HCT116 (cell line): ENCODE measurements at regions not wholly inside any gene's neighbourhood (a gene's known extent, or its start where the extent isn't known, plus 50 kb on each side); places are given as distances from the start of the nearest gene placed in this dataset.

Experiments
- ATAC-seq: fragments of 200-7000 bp; cut with Tn5 transposase; 2 replicates; pipeline ENCODE4 v1.9.1; 2020; ENCODE audit warnings: mild to moderate bottlenecking, moderate library complexity
- BruUV-seq: library from RNA; stranded (reverse); fragments of 400-500 nt; replicated peaks from 2 replicates; lab custom pipeline; 2021; lab: Mats Ljungman, UMichigan
- CTCF ChIA-PET: fragments of 300-600 bp; sonication (Branson Sonifier 250); formaldehyde crosslinking; loops from one replicate; lab custom pipeline; 2021; ENCODE audit warnings: antibody characterized with exemption; lab: Charles Lee
- POLR2A ChIA-PET: fragments of 300-600, 350-600 bp; sonication (Branson Sonifier 250); formaldehyde crosslinking; loops from one replicate; lab custom pipeline; 2021; ENCODE audit warnings: antibody characterized with exemption; lab: Charles Lee
- RAD21 ChIA-PET, 2 experiments: fragments of 300-600 bp; sonication (Branson Sonifier 250); formaldehyde crosslinking; loops; one replicate each; lab custom pipeline; 2023; ENCODE audit warnings: low total read pairs in 2 of 2; ENCODE audit not compliant: uncharacterized antibody in 2 of 2, unreplicated experiment in 2 of 2, low non-redundant PET in 1 of 2; lab: Charles Lee
- DNase-seq: peaks from one replicate; pipeline ENCODE4 v3.0.0-alpha.2; 2010; ENCODE audit warnings: low read depth, low spot score
- H2AFZ ChIP-seq: fragments of 200-600 bp; shearing (Covaris generic), sonication (generic); 2 replicates; pipeline ENCODE4 v1.6.1; 2017; ENCODE audit warnings: low read depth, mixed run types, mixed read lengths, antibody characterized with exemption, low read length; ENCODE audit not compliant: poor library complexity, severe bottlenecking
- H3K27ac ChIP-seq: 2 replicates; pipeline ENCODE4 v1.5.1; 2012; ENCODE audit warnings: low read depth, low read length
- H3K27me3 ChIP-seq: fragments of 200-600 bp; sonication (generic); 2 replicates; pipeline ENCODE4 v1.6.1; 2016; ENCODE audit warnings: mixed run types, low read length, mixed read lengths; ENCODE audit not compliant: insufficient read depth
- H3K36me3 ChIP-seq, 2 experiments: fragments of 200-500 bp in 1 of 2; fragments of 200-600 bp in 1 of 2; sonication (Bioruptor generic) in 1 of 2; sonication (generic) in 1 of 2; 2 replicates each; pipeline versions ENCODE4 v1.5.1 to v1.6.1; 2014 to 2016; ENCODE audit warnings: low read length in 2 of 2, inconsistent platforms in 1 of 2, mixed read lengths in 1 of 2, mixed run types in 1 of 2; ENCODE audit not compliant: insufficient read depth in 2 of 2, control insufficient read depth in 1 of 2
- H3K4me1 ChIP-seq, 2 experiments: fragments of 200-600 bp in 1 of 2; sonication (generic) in 1 of 2; 2 replicates each; pipeline versions ENCODE4 v1.5.1 to v1.6.1; 2012 to 2017; ENCODE audit warnings: low read length in 2 of 2, inconsistent platforms in 1 of 2, mild to moderate bottlenecking in 1 of 2, mixed read lengths in 1 of 2, mixed run types in 1 of 2, moderate library complexity in 1 of 2; ENCODE audit not compliant: insufficient read depth in 2 of 2, control insufficient read depth in 1 of 2
- H3K4me2 ChIP-seq: fragments of 200-600 bp; sonication (generic); 2 replicates; pipeline ENCODE4 v1.6.1; 2017; ENCODE audit warnings: mixed run types, low read length, mixed read lengths
- H3K4me3 ChIP-seq, 2 experiments: fragments of 200-600 bp in 1 of 2; sonication (generic) in 1 of 2; replicated peaks in 1 of 2; 2 replicates each; pipeline ENCODE4 v1.5.1; 2011 to 2016; ENCODE audit warnings: low read length in 2 of 2, control low read depth in 1 of 2, low read depth in 1 of 2, mild to moderate bottlenecking in 1 of 2, mixed read lengths in 1 of 2, mixed run types in 1 of 2
- H3K79me2 ChIP-seq: fragments of 200-600 bp; sonication (generic); 2 replicates; pipeline ENCODE4 v1.6.1; 2017; ENCODE audit warnings: mild to moderate bottlenecking, mixed run types, low read length, moderate library complexity, mixed read lengths; ENCODE audit not compliant: insufficient read depth
- H3K9ac ChIP-seq: fragments of 200-600 bp; sonication (generic); 2 replicates; pipeline ENCODE4 v1.6.1; 2016; ENCODE audit warnings: low read length, mixed read lengths
- H3K9me2 ChIP-seq: fragments of 200-600 bp; sonication (generic), shearing (Covaris generic); 2 replicates; pipeline ENCODE4 v1.6.1; 2017; ENCODE audit warnings: mixed run types, mild to moderate bottlenecking, moderate library complexity; ENCODE audit not compliant: insufficient read depth
- H3K9me3 ChIP-seq, 2 experiments: fragments of 200-500 bp in 1 of 2; fragments of 200-600 bp in 1 of 2; sonication (Bioruptor generic) in 1 of 2; sonication (generic) in 1 of 2; 2 replicates each; pipeline ENCODE4 v1.6.1; 2014 to 2017; ENCODE audit warnings: low read length in 2 of 2, mixed read lengths in 2 of 2, inconsistent platforms in 1 of 2, low read depth in 1 of 2, mild to moderate bottlenecking in 1 of 2, mixed run types in 1 of 2, moderate library complexity in 1 of 2; ENCODE audit not compliant: control insufficient read depth in 1 of 2, insufficient read depth in 1 of 2
- H4K20me1 ChIP-seq: fragments of 200-600 bp; sonication (generic), shearing (Covaris generic); 2 replicates; pipeline ENCODE4 v1.6.1; 2017; ENCODE audit warnings: mixed run types, mild to moderate bottlenecking, moderate library complexity; ENCODE audit not compliant: insufficient read depth
- CBX3 ChIP-seq: IDR thresholded peaks from 2 replicates; pipeline ENCODE4 v1.6.1; 2012; ENCODE audit warnings: low read depth
- CEBPB ChIP-seq: IDR thresholded peaks from 2 replicates; pipeline ENCODE4 v1.6.1; 2012; ENCODE audit warnings: low read depth
- FOSL1 ChIP-seq: IDR thresholded peaks from 2 replicates; pipeline ENCODE4 v1.6.1; 2012; ENCODE audit warnings: low read depth
- POLR2A ChIP-seq: IDR thresholded peaks from 2 replicates; pipeline ENCODE4 v1.7.0; 2011; ENCODE audit warnings: borderline replicate concordance; ENCODE audit not compliant: insufficient read depth, insufficient read length; ENCODE audit errors: extremely low read depth
- RAD21 ChIP-seq: IDR thresholded peaks from 2 replicates; pipeline ENCODE4 v1.6.1; 2012; ENCODE audit warnings: low read depth, mild to moderate bottlenecking
- TCF7L2 ChIP-seq: IDR thresholded peaks from 2 replicates; pipeline ENCODE4 v1.7.0; 2011; ENCODE audit warnings: borderline replicate concordance, inconsistent platforms; ENCODE audit not compliant: insufficient read depth, insufficient read length; ENCODE audit errors: extremely low read depth
- YY1 ChIP-seq: IDR thresholded peaks from 2 replicates; pipeline ENCODE4 v1.6.1; 2011; ENCODE audit warnings: low read length, low read depth, moderate library complexity, mild to moderate bottlenecking; ENCODE audit not compliant: insufficient replicate concordance; ENCODE audit errors: extremely low read depth
- ZFX ChIP-seq: fragments of 450-650 bp; IDR thresholded peaks from 2 replicates; pipeline ENCODE4 v1.6.1; 2017
- ZNF274 ChIP-seq: fragments of 200-500 bp; sonication (Bioruptor generic); IDR thresholded peaks from 2 replicates; pipeline ENCODE4 v1.6.1; 2014; ENCODE audit warnings: mild to moderate bottlenecking, low read depth, low read length, inconsistent platforms
- intact Hi-C: fragments of 100-400 bp; cut with micrococcal nuclease; formaldehyde crosslinking; loops from 2 replicates; pipeline ENCODE4 v1.10.0; 2022
- TF ChIP-seq, protein P1 (sequence below): IDR thresholded peaks from 2 replicates; pipeline ENCODE4 v1.6.1; 2012
- TF ChIP-seq, protein P2 (sequence below): IDR thresholded peaks from 2 replicates; pipeline ENCODE4 v1.6.1; 2011; ENCODE audit warnings: mild to moderate bottlenecking, low read length, moderate library complexity; ENCODE audit not compliant: insufficient replicate concordance; ENCODE audit errors: extremely low read depth

GRCh38 chr13:80975903-80976302 lies 635.0 kb upstream of the SPRY2 start:
- ChIA-PET RAD21 (no interaction called here), CTCF (no interaction called here), POLR2A (no interaction called here)
- Histone ChIP-seq H2AFZ (no peak overlapping the region), H3K9ac (no peak overlapping the region), H3K36me3 (no peaks in the 10 kb centered on the region), H3K79me2 (no peaks in the 10 kb centered on the region), H4K20me1 (no peaks in the 10 kb centered on the region), H3K27ac (no peak overlapping the region), H3K4me2 (no peak overlapping the region), H3K4me3 (no peak overlapping the region), H3K9me2 (no peaks in the 10 kb centered on the region), H3K9me3 (no peaks in the 10 kb centered on the region; a peak in 1 of 4 replicates), H3K4me1 (no peaks in the 10 kb centered on the region), H3K27me3 (no peaks in the 10 kb centered on the region)
- DNase-seq (no peak), ATAC-seq (no peak)
- BruUV-seq = no TSS peak
- intact Hi-C loops = no loop called here
- TF ChIP-seq YY1 (no peak), CBX3 (no peak)
- TF ChIP-seq, protein P1, sequence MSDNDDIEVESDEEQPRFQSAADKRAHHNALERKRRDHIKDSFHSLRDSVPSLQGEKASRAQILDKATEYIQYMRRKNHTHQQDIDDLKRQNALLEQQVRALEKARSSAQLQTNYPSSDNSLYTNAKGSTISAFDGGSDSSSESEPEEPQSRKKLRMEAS = no peak

DNA sequence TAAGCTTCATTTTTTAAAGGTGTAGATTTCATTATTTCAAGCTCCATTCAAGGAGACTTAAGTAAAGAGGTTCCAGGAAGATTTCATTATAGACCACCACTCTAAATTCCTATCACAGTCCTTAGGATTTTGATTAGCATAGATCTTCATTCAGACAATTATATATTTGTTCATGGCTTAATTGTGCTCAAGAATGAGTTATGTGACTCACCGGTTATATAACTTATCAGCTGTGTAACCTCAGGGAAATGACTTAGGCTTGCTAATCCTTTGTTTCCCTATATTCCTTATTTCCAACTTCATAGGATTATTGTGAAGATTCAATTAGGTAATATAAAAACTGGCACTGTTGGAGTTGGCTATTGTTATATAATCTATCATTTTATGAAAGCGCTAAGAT lies 632.8 kb upstream of the SPRY2 start:
- H2AFZ ChIP-seq = no peak overlapping the region
- TF ChIP-seq CBX3 (no peak), ZFX (no peak), POLR2A (no peak), TCF7L2 (no peak), ZNF274 (no peak), RAD21 (no peak), CEBPB (no peak), FOSL1 (no peak)
- TF ChIP-seq, protein P1 = no peak
- TF ChIP-seq, protein P2, sequence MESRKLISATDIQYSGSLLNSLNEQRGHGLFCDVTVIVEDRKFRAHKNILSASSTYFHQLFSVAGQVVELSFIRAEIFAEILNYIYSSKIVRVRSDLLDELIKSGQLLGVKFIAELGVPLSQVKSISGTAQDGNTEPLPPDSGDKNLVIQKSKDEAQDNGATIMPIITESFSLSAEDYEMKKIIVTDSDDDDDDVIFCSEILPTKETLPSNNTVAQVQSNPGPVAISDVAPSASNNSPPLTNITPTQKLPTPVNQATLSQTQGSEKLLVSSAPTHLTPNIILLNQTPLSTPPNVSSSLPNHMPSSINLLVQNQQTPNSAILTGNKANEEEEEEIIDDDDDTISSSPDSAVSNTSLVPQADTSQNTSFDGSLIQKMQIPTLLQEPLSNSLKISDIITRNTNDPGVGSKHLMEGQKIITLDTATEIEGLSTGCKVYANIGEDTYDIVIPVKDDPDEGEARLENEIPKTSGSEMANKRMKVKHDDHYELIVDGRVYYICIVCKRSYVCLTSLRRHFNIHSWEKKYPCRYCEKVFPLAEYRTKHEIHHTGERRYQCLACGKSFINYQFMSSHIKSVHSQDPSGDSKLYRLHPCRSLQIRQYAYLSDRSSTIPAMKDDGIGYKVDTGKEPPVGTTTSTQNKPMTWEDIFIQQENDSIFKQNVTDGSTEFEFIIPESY = no peak
- TF ChIP-seq, all 23 proteins: peak for 0
- CTCF ChIA-PET = no interaction called here
- Histone ChIP-seq H3K27ac (no peak overlapping the region), H3K79me2 (no peaks in the 10 kb centered on the region), H3K4me1 (no peaks in the 10 kb centered on the region), H3K4me2 (no peak overlapping the region), H3K9ac (no peak overlapping the region), H3K9me2 (no peaks in the 10 kb centered on the region), H4K20me1 (no peaks in the 10 kb centered on the region), H3K9me3 (peaks cover 0 to 5% of the 10 kb centered on the region in 2 experiments; a peak in 2 of 4 replicates), H3K27me3 (no peaks in the 10 kb centered on the region), H3K36me3 (no peaks in the 10 kb centered on the region), H3K4me3 (no peak overlapping the region)
- POLR2A ChIA-PET = no interaction called here
- ATAC-seq = no peak
- intact Hi-C loops = no loop called here
- BruUV-seq = no TSS peak
- RAD21 ChIA-PET = no interaction called here
- DNase-seq = no peak
